ENCODE measurements at regions not wholly inside any gene's neighbourhood (a gene's known extent, or its start where the extent isn't known, plus 50 kb on each side); places are given as distances from the start of the nearest gene placed in this dataset.
"Not testable (repeated sequence)": the region's sequence is repeated elsewhere in the genome, so short reads cannot be mapped to it uniquely, and the experiment has no call there.

GRCh38 chr7:114364151-114364550, 50.5 kb upstream of the FOXP2 start:
- DNase-seq = peak in 1 of 3 experiments; percentile 52

GRCh38 chr7:114363292-114363691, 51.3 kb upstream of the FOXP2 start:
- DNase-seq = no peak

GRCh38 chr7:114358911-114359310, 55.7 kb upstream of the FOXP2 start:
- DNase-seq = no peak

GRCh38 chr7:114356133-114356532, 58.5 kb upstream of the FOXP2 start:
- no peak for DNase-seq

GRCh38 chr7:114354306-114354705, 60.3 kb upstream of the FOXP2 start:
- DNase-seq = peak in 2 of 3 experiments; percentile 12 to 62

- no peak for DNase-seq
These were observed 69.1 kb upstream of the FOXP2 start for GRCh38 chr7:114345494-114345893.

- peak in 1 of 3 experiments; percentile 46 for DNase-seq
These were observed 70.5 kb upstream of the FOXP2 start for GRCh38 chr7:114343949-114344708.

- peak in 1 of 3 experiments; percentile 47 for DNase-seq
These were observed 72.0 kb upstream of the FOXP2 start for GRCh38 chr7:114342431-114343179.

GRCh38 chr7:114341648-114342047, 73.0 kb upstream of the FOXP2 start:
- no peak for DNase-seq

- DNase-seq = peak in 1 of 3 experiments; percentile 71
These were observed 79.6 kb upstream of the FOXP2 start for GRCh38 chr7:114334989-114335388.

GRCh38 chr7:114329458-114329857, 85.2 kb upstream of the FOXP2 start:
- DNase-seq = not testable (repeated sequence)

- no peak for DNase-seq
These were observed 97.0 kb upstream of the FOXP2 start for GRCh38 chr7:114317450-114318098.

- no peak for DNase-seq
These were observed 102.0 kb upstream of the FOXP2 start for GRCh38 chr7:114312649-114313048.

- peak in 2 of 3 experiments; percentile 15 to 50 for DNase-seq
These were observed 104.1 kb upstream of the FOXP2 start for GRCh38 chr7:114310345-114311110.

GRCh38 chr7:114309729-114310128, 104.9 kb upstream of the FOXP2 start:
- no peak for DNase-seq

- DNase-seq = no peak
These were observed 111.3 kb upstream of the FOXP2 start for GRCh38 chr7:114303301-114303700.

GRCh38 chr7:114302858-114303257, 111.8 kb upstream of the FOXP2 start:
- DNase-seq = no peak

GRCh38 chr7:114298011-114298410, 116.6 kb upstream of the FOXP2 start:
- no peak for DNase-seq

- DNase-seq = no peak
These were observed 117.5 kb upstream of the FOXP2 start for GRCh38 chr7:114297121-114297520.

- peak in 1 of 3 experiments; percentile 29 for DNase-seq
These were observed 119.1 kb upstream of the FOXP2 start for GRCh38 chr7:114295522-114295921.

GRCh38 chr7:114294036-114294435, 120.6 kb upstream of the FOXP2 start:
- no peak for DNase-seq

- DNase-seq = no peak
These were observed 121.2 kb upstream of the FOXP2 start for GRCh38 chr7:114293289-114294012.

Data from NCI-H1417 (cell line).